ENCODE measurements at regions not wholly inside any gene's neighbourhood (a gene's known extent, or its start where the extent isn't known, plus 50 kb on each side); places are given as distances from the start of the nearest gene placed in this dataset.

- DNase-seq (ENCODE audit: low read depth, low spot score) = no peak
Measured at GRCh38 chr20:1790386-1790785, 104.8 kb upstream of the SIRPA start.

GRCh38 chr20:1788044-1788443 lies 107.2 kb upstream of the SIRPA start:
- DNase-seq (ENCODE audit: low read depth, low spot score) = no peak

- DNase-seq (ENCODE audit: low read depth, low spot score) = no peak
Measured at GRCh38 chr20:1786486-1786885, 108.7 kb upstream of the SIRPA start.

- DNase-seq (ENCODE audit: low read depth, low spot score) = no peak
Measured at GRCh38 chr20:1784586-1784985, 110.6 kb upstream of the SIRPA start.

GRCh38 chr20:1783245-1783644 lies 112.0 kb upstream of the SIRPA start:
- no peak for DNase-seq (ENCODE audit: low read depth, low spot score)

- no peak for DNase-seq (ENCODE audit: low read depth, low spot score)
Measured at GRCh38 chr20:1782181-1782580, 113.0 kb upstream of the SIRPA start.

- no peak for DNase-seq (ENCODE audit: low read depth, low spot score)
Measured at GRCh38 chr20:1779567-1779966, 115.6 kb upstream of the SIRPA start.

GRCh38 chr20:1778338-1778737 lies 116.9 kb upstream of the SIRPA start:
- DNase-seq (ENCODE audit: low read depth, low spot score) = no peak

- DNase-seq (ENCODE audit: low read depth, low spot score) = no peak
Measured at GRCh38 chr20:1777476-1777820, 117.8 kb upstream of the SIRPA start.

GRCh38 chr20:1776681-1777475 lies 118.3 kb upstream of the SIRPA start:
- peak; percentile 97 for DNase-seq (ENCODE audit: low read depth, low spot score)

- DNase-seq (ENCODE audit: low read depth, low spot score) = peak; percentile 53
Measured at GRCh38 chr20:1775117-1775516, 117.5 kb upstream of the SIRPG start.

- DNase-seq (ENCODE audit: low read depth, low spot score) = no peak
Measured at GRCh38 chr20:1774479-1774878, 116.9 kb upstream of the SIRPG start.

GRCh38 chr20:1773816-1774215 lies 116.2 kb upstream of the SIRPG start:
- no peak for DNase-seq (ENCODE audit: low read depth, low spot score)

GRCh38 chr20:1769491-1769890 lies 111.9 kb upstream of the SIRPG start:
- DNase-seq (ENCODE audit: low read depth, low spot score) = no peak

- no peak for DNase-seq (ENCODE audit: low read depth, low spot score)
Measured at GRCh38 chr20:1766731-1767130, 109.2 kb upstream of the SIRPG start.

- peak; percentile 90 for DNase-seq (ENCODE audit: low read depth, low spot score)
Measured at GRCh38 chr20:1764136-1765033, 106.8 kb upstream of the SIRPG start.

GRCh38 chr20:1761598-1761997 lies 104.0 kb upstream of the SIRPG start:
- no peak for DNase-seq (ENCODE audit: low read depth, low spot score)

GRCh38 chr20:1761116-1761515 lies 103.5 kb upstream of the SIRPG start:
- DNase-seq (ENCODE audit: low read depth, low spot score) = peak; percentile 56

- DNase-seq (ENCODE audit: low read depth, low spot score) = no peak
Measured at GRCh38 chr20:1758765-1759164, 101.2 kb upstream of the SIRPG start.

- DNase-seq (ENCODE audit: low read depth, low spot score) = no peak
Measured at GRCh38 chr20:1757606-1758512, 100.3 kb upstream of the SIRPG start.

- DNase-seq (ENCODE audit: low read depth, low spot score) = no peak
Measured at GRCh38 chr20:1757072-1757471, 99.5 kb upstream of the SIRPG start.

- no peak for DNase-seq (ENCODE audit: low read depth, low spot score)
Measured at GRCh38 chr20:1754749-1755148, 97.2 kb upstream of the SIRPG start.

All from astrocyte of the hippocampus (primary cell).